GM12878 (cell line): ENCODE measurements at regions not wholly inside any gene's neighbourhood (a gene's known extent, or its start where the extent isn't known, plus 50 kb on each side); places are given as distances from the start of the nearest gene placed in this dataset.

Experiments
- CEBPB ChIP-seq, 2 experiments: fragments of 150-350 bp in 1 of 2; IDR thresholded peaks; 2 replicates each; pipeline ENCODE4 v1.6.1; 2012 to 2014; ENCODE audit warnings: low read depth in 2 of 2, low read length in 2 of 2, borderline replicate concordance in 1 of 2, inconsistent platforms in 1 of 2
- EZH2 ChIP-seq: IDR thresholded peaks from 2 replicates; pipeline ENCODE4 v1.6.1; 2012; ENCODE audit warnings: low read depth, mild to moderate bottlenecking, control low read depth, inconsistent platforms, low read length, borderline replicate concordance; ENCODE audit not compliant: control insufficient read depth
- NRF1 ChIP-seq: conservative IDR thresholded peaks from 2 replicates; pipeline ENCODE4 v1.6.1; 2011; ENCODE audit warnings: mild to moderate bottlenecking, low read depth, low read length, improper control_type of control experiment
- POLR2A ChIP-seq: IDR thresholded peaks from 2 replicates; pipeline ENCODE4 v1.6.1; 2011; ENCODE audit warnings: low read depth, mild to moderate bottlenecking, low read length
- TF ChIP-seq, protein P1 (sequence below): fragments of 450-650 bp; formaldehyde crosslinking; IDR thresholded peaks from 2 replicates; pipeline ENCODE4 v1.5.0; 2022; ENCODE audit warnings: mild to moderate bottlenecking, missing genetic modification characterization
- TF ChIP-seq, protein P2 (sequence below), 3 experiments: IDR thresholded peaks in 2 of 3; conservative IDR thresholded peaks in 1 of 3; 2 replicates each; pipeline ENCODE4 v1.5.1; 2011; ENCODE audit warnings: low read depth in 3 of 3, low read length in 3 of 3, mild to moderate bottlenecking in 3 of 3, control low read depth in 2 of 3, moderate library complexity in 2 of 3, inconsistent platforms in 1 of 3, mixed read lengths in 1 of 3; ENCODE audit not compliant: control insufficient read depth in 2 of 3, insufficient read depth in 1 of 3; ENCODE audit errors: extremely low read depth in 1 of 3
- TF ChIP-seq, protein P3 (sequence below): IDR thresholded peaks from 2 replicates; pipeline ENCODE4 v1.6.1; 2011; ENCODE audit warnings: low read depth, low read length, improper control_type of control experiment, borderline replicate concordance

DNA sequence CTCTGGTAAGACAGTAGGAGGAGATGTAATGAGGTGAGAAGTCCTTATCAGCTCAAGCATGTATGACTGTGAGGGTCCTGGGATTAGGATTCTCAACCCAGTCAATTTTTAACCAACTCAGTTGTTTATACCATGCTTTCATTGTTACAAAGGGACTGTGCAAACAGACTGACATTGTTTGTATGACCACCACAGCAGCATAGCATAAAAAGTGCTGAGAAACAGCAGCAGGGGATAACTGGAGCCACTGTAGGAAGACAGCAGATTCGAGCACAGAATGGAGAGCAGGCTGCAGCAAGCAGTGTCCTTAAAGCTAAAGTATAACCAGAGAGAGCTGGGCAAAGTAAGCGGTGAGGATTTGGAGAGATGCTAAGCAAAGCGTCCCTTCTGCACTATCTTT lies 829.5 kb downstream of the REEP3 start:
- TF ChIP-seq POLR2A, result no peak
- TF ChIP-seq, protein P1, sequence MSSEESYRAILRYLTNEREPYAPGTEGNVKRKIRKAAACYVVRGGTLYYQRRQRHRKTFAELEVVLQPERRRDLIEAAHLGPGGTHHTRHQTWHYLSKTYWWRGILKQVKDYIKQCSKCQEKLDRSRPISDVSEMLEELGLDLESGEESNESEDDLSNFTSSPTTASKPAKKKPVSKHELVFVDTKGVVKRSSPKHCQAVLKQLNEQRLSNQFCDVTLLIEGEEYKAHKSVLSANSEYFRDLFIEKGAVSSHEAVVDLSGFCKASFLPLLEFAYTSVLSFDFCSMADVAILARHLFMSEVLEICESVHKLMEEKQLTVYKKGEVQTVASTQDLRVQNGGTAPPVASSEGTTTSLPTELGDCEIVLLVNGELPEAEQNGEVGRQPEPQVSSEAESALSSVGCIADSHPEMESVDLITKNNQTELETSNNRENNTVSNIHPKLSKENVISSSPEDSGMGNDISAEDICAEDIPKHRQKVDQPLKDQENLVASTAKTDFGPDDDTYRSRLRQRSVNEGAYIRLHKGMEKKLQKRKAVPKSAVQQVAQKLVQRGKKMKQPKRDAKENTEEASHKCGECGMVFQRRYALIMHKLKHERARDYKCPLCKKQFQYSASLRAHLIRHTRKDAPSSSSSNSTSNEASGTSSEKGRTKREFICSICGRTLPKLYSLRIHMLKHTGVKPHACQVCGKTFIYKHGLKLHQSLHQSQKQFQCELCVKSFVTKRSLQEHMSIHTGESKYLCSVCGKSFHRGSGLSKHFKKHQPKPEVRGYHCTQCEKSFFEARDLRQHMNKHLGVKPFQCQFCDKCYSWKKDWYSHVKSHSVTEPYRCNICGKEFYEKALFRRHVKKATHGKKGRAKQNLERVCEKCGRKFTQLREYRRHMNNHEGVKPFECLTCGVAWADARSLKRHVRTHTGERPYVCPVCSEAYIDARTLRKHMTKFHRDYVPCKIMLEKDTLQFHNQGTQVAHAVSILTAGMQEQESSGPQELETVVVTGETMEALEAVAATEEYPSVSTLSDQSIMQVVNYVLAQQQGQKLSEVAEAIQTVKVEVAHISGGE (CRISPR knock-in tag), result no peak
- TF ChIP-seq, protein P2, sequence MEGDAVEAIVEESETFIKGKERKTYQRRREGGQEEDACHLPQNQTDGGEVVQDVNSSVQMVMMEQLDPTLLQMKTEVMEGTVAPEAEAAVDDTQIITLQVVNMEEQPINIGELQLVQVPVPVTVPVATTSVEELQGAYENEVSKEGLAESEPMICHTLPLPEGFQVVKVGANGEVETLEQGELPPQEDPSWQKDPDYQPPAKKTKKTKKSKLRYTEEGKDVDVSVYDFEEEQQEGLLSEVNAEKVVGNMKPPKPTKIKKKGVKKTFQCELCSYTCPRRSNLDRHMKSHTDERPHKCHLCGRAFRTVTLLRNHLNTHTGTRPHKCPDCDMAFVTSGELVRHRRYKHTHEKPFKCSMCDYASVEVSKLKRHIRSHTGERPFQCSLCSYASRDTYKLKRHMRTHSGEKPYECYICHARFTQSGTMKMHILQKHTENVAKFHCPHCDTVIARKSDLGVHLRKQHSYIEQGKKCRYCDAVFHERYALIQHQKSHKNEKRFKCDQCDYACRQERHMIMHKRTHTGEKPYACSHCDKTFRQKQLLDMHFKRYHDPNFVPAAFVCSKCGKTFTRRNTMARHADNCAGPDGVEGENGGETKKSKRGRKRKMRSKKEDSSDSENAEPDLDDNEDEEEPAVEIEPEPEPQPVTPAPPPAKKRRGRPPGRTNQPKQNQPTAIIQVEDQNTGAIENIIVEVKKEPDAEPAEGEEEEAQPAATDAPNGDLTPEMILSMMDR (IDR thresholded peaks at IDR 0.05 in 2 of 3, conservative IDR thresholded peaks at IDR 0.05 in 1 of 3; ENCODE audit: control insufficient read depth in 2 of 3, extremely low read depth in 1 of 3, insufficient read depth in 1 of 3, low read depth in 3 of 3, low read length in 3 of 3), result no peak
- no peak for TF ChIP-seq NRF1
- TF ChIP-seq, protein P3, sequence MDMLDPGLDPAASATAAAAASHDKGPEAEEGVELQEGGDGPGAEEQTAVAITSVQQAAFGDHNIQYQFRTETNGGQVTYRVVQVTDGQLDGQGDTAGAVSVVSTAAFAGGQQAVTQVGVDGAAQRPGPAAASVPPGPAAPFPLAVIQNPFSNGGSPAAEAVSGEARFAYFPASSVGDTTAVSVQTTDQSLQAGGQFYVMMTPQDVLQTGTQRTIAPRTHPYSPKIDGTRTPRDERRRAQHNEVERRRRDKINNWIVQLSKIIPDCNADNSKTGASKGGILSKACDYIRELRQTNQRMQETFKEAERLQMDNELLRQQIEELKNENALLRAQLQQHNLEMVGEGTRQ, result no peak
- TF ChIP-seq CEBPB (IDR thresholded peaks at IDR 0.05; ENCODE audit: borderline replicate concordance in 1 of 2, low read depth in 2 of 2, low read length in 2 of 2), result no peak
- no peak for TF ChIP-seq EZH2
